ENCODE measurements at regions not wholly inside any gene's neighbourhood (a gene's known extent, or its start where the extent isn't known, plus 50 kb on each side); places are given as distances from the start of the nearest gene placed in this dataset.
"Not testable (repeated sequence)": the region's sequence is repeated elsewhere in the genome, so short reads cannot be mapped to it uniquely, and the experiment has no call there.

GRCh38 chr19:13672480-13673175 lies 91.7 kb upstream of the MRI1 start:
- H3K9ac ChIP-seq (ENCODE audit: low read depth, low read length); H3K9me3 ChIP-seq (ENCODE audit: insufficient read depth, low read length, severe bottlenecking); H3K79me2 ChIP-seq (ENCODE audit: insufficient read depth, low read length); H3K36me3 ChIP-seq (ENCODE audit: insufficient read depth, low read length); H3K27ac ChIP-seq (ENCODE audit: low read length); H3K4me2 ChIP-seq (ENCODE audit: insufficient read depth, low read length); ATAC-seq (ENCODE audit: insufficient read depth, low read depth); H3K4me1 ChIP-seq (ENCODE audit: insufficient read depth, low read length); H3K27me3 ChIP-seq (ENCODE audit: insufficient read depth, low read length, poor library complexity); H3K4me3 ChIP-seq (ENCODE audit: low read depth in 1 of 2, low read length in 2 of 2); H4K20me1 ChIP-seq (ENCODE audit: insufficient read depth, low read length): not testable (repeated sequence)
- peak overlapping the region; percentile 83 for H2AFZ ChIP-seq (ENCODE audit: low read depth, low read length)
- DNase-seq: peak; percentile 55

- Histone ChIP-seq H3K79me2 (ENCODE audit: insufficient read depth, low read length) (no peaks in the 10 kb centered on the region), H3K36me3 (ENCODE audit: insufficient read depth, low read length) (no peaks in the 10 kb centered on the region), H3K9me3 (ENCODE audit: insufficient read depth, low read length, severe bottlenecking) (peaks cover 8% of the 10 kb centered on the region), H3K4me1 (ENCODE audit: insufficient read depth, low read length) (no peaks in the 10 kb centered on the region), H3K27me3 (ENCODE audit: insufficient read depth, low read length, poor library complexity) (no peaks in the 10 kb centered on the region), H3K9ac (ENCODE audit: low read depth, low read length) (no peak overlapping the region), H4K20me1 (ENCODE audit: insufficient read depth, low read length) (no peaks in the 10 kb centered on the region), H3K4me3 (ENCODE audit: low read depth in 1 of 2, low read length in 2 of 2) (no peak overlapping the region), H3K27ac (ENCODE audit: low read length) (no peak overlapping the region), H3K4me2 (ENCODE audit: insufficient read depth, low read length) (no peak overlapping the region), H2AFZ (ENCODE audit: low read depth, low read length) (no peak overlapping the region)
- TF ChIP-seq CTCF (IDR thresholded peaks at IDR 0.05; ENCODE audit: borderline replicate concordance, extremely low read depth, low read length, poor library complexity, severe bottlenecking): no peak
- TF ChIP-seq EZH2 (IDR thresholded peaks at IDR 0.05; ENCODE audit: borderline replicate concordance, low read depth, low read length, severe bottlenecking): no peak
- DNase-seq (no peak), ATAC-seq (ENCODE audit: insufficient read depth, low read depth) (no peak)
These were observed 93.5 kb upstream of the MRI1 start for GRCh38 chr19:13670846-13671245.

GRCh38 chr19:13669780-13670355 lies 94.5 kb upstream of the MRI1 start:
- no peaks in the 10 kb centered on the region for H3K27me3 ChIP-seq (ENCODE audit: insufficient read depth, low read length, poor library complexity)
- ATAC-seq (ENCODE audit: insufficient read depth, low read depth): no peak
- H3K79me2 ChIP-seq (ENCODE audit: insufficient read depth, low read length): no peaks in the 10 kb centered on the region

More at GRCh38 chr19:13669780-13670355, 94.5 kb upstream of the MRI1 start:
- Histone ChIP-seq H3K27ac (ENCODE audit: low read length) (no peak overlapping the region), H3K9ac (ENCODE audit: low read depth, low read length) (no peak overlapping the region), H3K9me3 (ENCODE audit: insufficient read depth, low read length, severe bottlenecking) (peaks cover 8% of the 10 kb centered on the region), H2AFZ (ENCODE audit: low read depth, low read length) (no peak overlapping the region), H4K20me1 (ENCODE audit: insufficient read depth, low read length) (no peaks in the 10 kb centered on the region), H3K4me2 (ENCODE audit: insufficient read depth, low read length) (no peak overlapping the region), H3K4me1 (ENCODE audit: insufficient read depth, low read length) (no peaks in the 10 kb centered on the region), H3K36me3 (ENCODE audit: insufficient read depth, low read length) (no peaks in the 10 kb centered on the region), H3K4me3 (ENCODE audit: low read depth in 1 of 2, low read length in 2 of 2) (no peak overlapping the region)
- TF ChIP-seq EZH2 (IDR thresholded peaks at IDR 0.05; ENCODE audit: borderline replicate concordance, low read depth, low read length, severe bottlenecking) (no peak), CTCF (IDR thresholded peaks at IDR 0.05; ENCODE audit: borderline replicate concordance, extremely low read depth, low read length, poor library complexity, severe bottlenecking) (no peak)
- DNase-seq: no peak
